Colonic mucosa (tissue), 4 donors: ENCODE measurements at regions not wholly inside any gene's neighbourhood (a gene's known extent, or its start where the extent isn't known, plus 50 kb on each side); places are given as distances from the start of the nearest gene placed in this dataset.

ENCODE experiments used
- DNase-seq: peaks from one replicate; pipeline ENCODE4 v3.0.0-alpha.2; 2020
- H3K27ac ChIP-seq: fragments of 200-600 bp; one replicate; pipeline ENCODE4 v1.8.0; 2021
- H3K27me3 ChIP-seq: fragments of 200-600 bp; one replicate; pipeline ENCODE4 v1.8.0; 2021
- H3K36me3 ChIP-seq: fragments of 200-600 bp; one replicate; pipeline ENCODE4 v1.8.0; 2021
- H3K4me1 ChIP-seq: fragments of 200-600 bp; one replicate; pipeline ENCODE4 v1.8.0; 2021; ENCODE audit warnings: mild to moderate bottlenecking
- H3K4me3 ChIP-seq: fragments of 200-600 bp; one replicate; pipeline ENCODE4 v1.8.0; 2021
- H3K9ac ChIP-seq, 2 donors: one replicate each; pipeline ENCODE4 v1.7.0; 2013; ENCODE audit warnings: control low read depth in 2 of 2, low read depth in 2 of 2, low read length in 2 of 2
- H3K9me3 ChIP-seq: fragments of 200-600 bp; one replicate; pipeline ENCODE4 v1.8.0; 2021
- CTCF ChIP-seq: fragments of 200-600 bp; IDR thresholded peaks from one replicate; pipeline ENCODE4 v1.8.0; 2022; ENCODE audit warnings: antibody characterized with exemption, mild to moderate bottlenecking
- intact Hi-C: fragments of 100-400 bp; cut with DNase I; formaldehyde crosslinking; loops from one replicate; pipeline ENCODE4 v1.14.1; 2022
- donor health status: healthy.
- donor health status: DM: no; HTN: no; CAD: no.
- donor health status: DM: no; HTN: no; CAD: no.

GRCh38 chr3:161800985-161801559 lies 304.5 kb downstream of the OTOL1 start:
- no peak for TF ChIP-seq CTCF
- Histone ChIP-seq H3K9ac (no peak overlapping the region), H3K9me3 (no peaks in the 10 kb centered on the region), H3K4me1 (no peaks in the 10 kb centered on the region), H3K36me3 (no peaks in the 10 kb centered on the region), H3K27me3 (no peaks in the 10 kb centered on the region), H3K27ac (no peak overlapping the region), H3K4me3 (no peak overlapping the region)
- intact Hi-C loops = no loop called here
- DNase-seq = no peak

GRCh38 chr3:161818106-161818505 lies 321.5 kb downstream of the OTOL1 start:
- TF ChIP-seq CTCF = no peak
- H3K4me1 ChIP-seq = no peaks in the 10 kb centered on the region
- intact Hi-C loops = no loop called here
- no peak overlapping the region for H3K4me3 ChIP-seq
- H3K27ac ChIP-seq = no peak overlapping the region
- H3K9ac ChIP-seq = no peak overlapping the region
- no peaks in the 10 kb centered on the region for H3K36me3 ChIP-seq
- DNase-seq = no peak
- H3K9me3 ChIP-seq = no peaks in the 10 kb centered on the region
- H3K27me3 ChIP-seq = no peaks in the 10 kb centered on the region

GRCh38 chr3:161821591-161821990 lies 325.0 kb downstream of the OTOL1 start:
- TF ChIP-seq CTCF = no peak
- intact Hi-C loops = no loop called here
- no peak for DNase-seq
- H3K4me1 ChIP-seq = no peaks in the 10 kb centered on the region
- H3K9ac ChIP-seq = no peak overlapping the region
- H3K4me3 ChIP-seq = no peak overlapping the region
- H3K27ac ChIP-seq = no peak overlapping the region
- no peaks in the 10 kb centered on the region for H3K36me3 ChIP-seq
- H3K27me3 ChIP-seq = no peaks in the 10 kb centered on the region
- H3K9me3 ChIP-seq = no peaks in the 10 kb centered on the region

- intact Hi-C loops = no loop called here
- no peak overlapping the region for H3K27ac ChIP-seq
- DNase-seq = no peak
- H3K4me3 ChIP-seq = no peak overlapping the region
- no peaks in the 10 kb centered on the region for H3K9me3 ChIP-seq
- no peaks in the 10 kb centered on the region for H3K4me1 ChIP-seq
- H3K9ac ChIP-seq = no peak overlapping the region
- no peaks in the 10 kb centered on the region for H3K36me3 ChIP-seq
- H3K27me3 ChIP-seq = no peaks in the 10 kb centered on the region
- TF ChIP-seq CTCF = no peak
Observed at GRCh38 chr3:161822291-161822690, 325.7 kb downstream of the OTOL1 start.

GRCh38 chr3:161823910-161824309 lies 327.3 kb downstream of the OTOL1 start:
- H3K36me3 ChIP-seq = no peaks in the 10 kb centered on the region
- H3K27ac ChIP-seq = no peak overlapping the region
- no peak overlapping the region for H3K9ac ChIP-seq
- DNase-seq = no peak
- intact Hi-C loops = no loop called here
- H3K9me3 ChIP-seq = no peaks in the 10 kb centered on the region
- no peaks in the 10 kb centered on the region for H3K27me3 ChIP-seq
- no peaks in the 10 kb centered on the region for H3K4me1 ChIP-seq
- H3K4me3 ChIP-seq = no peak overlapping the region
- no peak for TF ChIP-seq CTCF
